ENCODE measurements at regions not wholly inside any gene's neighbourhood (a gene's known extent, or its start where the extent isn't known, plus 50 kb on each side); places are given as distances from the start of the nearest gene placed in this dataset.

- no peak for DNase-seq (ENCODE audit: low read depth)
Observed at GRCh38 chr2:152867397-152867796, 149.0 kb downstream of the ARL6IP6 start.

- no peak for DNase-seq (ENCODE audit: low read depth)
Observed at GRCh38 chr2:152864601-152865149, 146.3 kb downstream of the ARL6IP6 start.

GRCh38 chr2:152863826-152864225, 145.4 kb downstream of the ARL6IP6 start:
- DNase-seq (ENCODE audit: low read depth), result no peak

- no peak for DNase-seq (ENCODE audit: low read depth)
Observed at GRCh38 chr2:152861349-152861942, 143.0 kb downstream of the ARL6IP6 start.

GRCh38 chr2:152858594-152859265, 140.3 kb downstream of the ARL6IP6 start:
- no peak for DNase-seq (ENCODE audit: low read depth)

GRCh38 chr2:152846697-152847470, 128.5 kb downstream of the ARL6IP6 start:
- DNase-seq (ENCODE audit: low read depth), result peak; percentile 29

GRCh38 chr2:152835674-152836073, 117.3 kb downstream of the ARL6IP6 start:
- DNase-seq (ENCODE audit: low read depth), result no peak

- no peak for DNase-seq (ENCODE audit: low read depth)
Observed at GRCh38 chr2:152827944-152828343, 109.5 kb downstream of the ARL6IP6 start.

- peak; percentile 2 for DNase-seq (ENCODE audit: low read depth)
Observed at GRCh38 chr2:152826581-152827279, 108.3 kb downstream of the ARL6IP6 start.

- DNase-seq (ENCODE audit: low read depth), result peak; percentile 41
Observed at GRCh38 chr2:152825834-152826233, 107.4 kb downstream of the ARL6IP6 start.

GRCh38 chr2:152823905-152824304, 105.5 kb downstream of the ARL6IP6 start:
- no peak for DNase-seq (ENCODE audit: low read depth)

- no peak for DNase-seq (ENCODE audit: low read depth)
Observed at GRCh38 chr2:152822676-152823075, 104.3 kb downstream of the ARL6IP6 start.

- no peak for DNase-seq (ENCODE audit: low read depth)
Observed at GRCh38 chr2:152820048-152820447, 101.6 kb downstream of the ARL6IP6 start.

GRCh38 chr2:152815634-152816257, 97.3 kb downstream of the ARL6IP6 start:
- no peak for DNase-seq (ENCODE audit: low read depth)

GRCh38 chr2:152814475-152815030, 96.1 kb downstream of the ARL6IP6 start:
- no peak for DNase-seq (ENCODE audit: low read depth)

- no peak for DNase-seq (ENCODE audit: low read depth)
Observed at GRCh38 chr2:152813351-152813750, 94.9 kb downstream of the ARL6IP6 start.
